Neural cell (in vitro differentiated cells): ENCODE measurements at regions not wholly inside any gene's neighbourhood (a gene's known extent, or its start where the extent isn't known, plus 50 kb on each side); places are given as distances from the start of the nearest gene placed in this dataset.

ENCODE experiments used
- H2AFZ ChIP-seq: fragments of 200-600, 300-800 bp; sonication (generic), shearing (Covaris generic); 2 replicates; pipeline ENCODE4 v1.6.0; 2014; ENCODE audit warnings: low read depth, mild to moderate bottlenecking, antibody characterized with exemption, low read length, moderate library complexity
- H3F3A ChIP-seq: fragments of 200-600 bp; shearing (Covaris generic); 2 replicates; pipeline ENCODE4 v1.6.1; 2016; ENCODE audit warnings: mild to moderate bottlenecking, moderate library complexity, mixed read lengths, antibody characterized with exemption, low read length; ENCODE audit not compliant: insufficient read depth, poor library complexity, severe bottlenecking
- H3K27ac ChIP-seq: fragments of 200-600, 300-800 bp; sonication (generic), shearing (Covaris generic); 2 replicates; pipeline ENCODE4 v1.5.1; 2014; ENCODE audit warnings: mild to moderate bottlenecking, low read length, moderate library complexity
- H3K27me3 ChIP-seq: fragments of 300-800, 200-600 bp; sonication (generic), shearing (Covaris generic); 2 replicates; pipeline ENCODE4 v1.6.0; 2014; ENCODE audit warnings: mild to moderate bottlenecking, low read depth, low read length, moderate library complexity; ENCODE audit not compliant: insufficient read depth
- H3K36me3 ChIP-seq: fragments of 300-800, 200-600 bp; sonication (generic), shearing (Covaris generic); 2 replicates; pipeline ENCODE4 v1.5.1; 2014; ENCODE audit warnings: mild to moderate bottlenecking, antibody characterized with exemption, low read length, moderate library complexity; ENCODE audit not compliant: insufficient read depth
- H3K4me2 ChIP-seq: fragments of 300-800, 200-600 bp; sonication (generic), shearing (Covaris generic); 2 replicates; pipeline ENCODE4 v1.6.0; 2014; ENCODE audit warnings: mild to moderate bottlenecking, low read length
- H3K4me3 ChIP-seq: fragments of 300-800, 200-600 bp; sonication (generic), shearing (Covaris generic); 2 replicates; pipeline ENCODE4 v1.5.1; 2014; ENCODE audit warnings: mild to moderate bottlenecking, low read length, moderate library complexity
- H3K79me2 ChIP-seq: fragments of 200-600 bp; shearing (Covaris generic); replicated peaks from 2 replicates; pipeline ENCODE4 v1.6.0; 2014; ENCODE audit warnings: mild to moderate bottlenecking, low read length, moderate library complexity; ENCODE audit not compliant: insufficient read depth
- H3K9ac ChIP-seq: fragments of 300-800, 200-600 bp; sonication (generic), shearing (Covaris generic); 2 replicates; pipeline ENCODE4 v1.6.1; 2016; ENCODE audit warnings: mild to moderate bottlenecking, low read length, mixed read lengths
- H3K9me2 ChIP-seq: fragments of 200-600 bp; shearing (Covaris generic); 2 replicates; pipeline ENCODE4 v1.6.1; 2016; ENCODE audit warnings: mild to moderate bottlenecking, low read length, mixed read lengths; ENCODE audit not compliant: insufficient read depth
- H3K9me3 ChIP-seq: fragments of 200-600, 300-800 bp; sonication (generic), shearing (Covaris generic); 2 replicates; pipeline ENCODE4 v1.6.1; 2016; ENCODE audit warnings: mild to moderate bottlenecking, mixed run types, low read length, moderate library complexity, mixed read lengths
- H4K20me1 ChIP-seq: fragments of 200-600 bp; shearing (Covaris generic); 2 replicates; pipeline ENCODE4 v1.6.1; 2016; ENCODE audit warnings: mild to moderate bottlenecking, mixed run types; ENCODE audit not compliant: insufficient read depth
- EP300 ChIP-seq: fragments of 450-650 bp; conservative IDR thresholded peaks from 2 replicates; pipeline ENCODE4 v1.6.1; 2014; ENCODE audit warnings: antibody characterized with exemption, mild to moderate bottlenecking, moderate library complexity; ENCODE audit not compliant: poor library complexity, severe bottlenecking
- EZH2 ChIP-seq: fragments of 200-600, 300-800 bp; shearing (Covaris generic), sonication (generic); IDR thresholded peaks from 2 replicates; pipeline ENCODE4 v1.6.1; 2014; ENCODE audit warnings: antibody characterized with exemption, low read length, borderline replicate concordance, mild to moderate bottlenecking; ENCODE audit not compliant: insufficient read depth, poor library complexity, severe bottlenecking
- MXI1 ChIP-seq: fragments of 450-650 bp; conservative IDR thresholded peaks from 2 replicates; pipeline ENCODE4 v1.6.1; 2014; ENCODE audit warnings: antibody characterized with exemption, mild to moderate bottlenecking; ENCODE audit not compliant: poor library complexity, severe bottlenecking
- POLR2AphosphoS5 ChIP-seq: IDR thresholded peaks from 2 replicates; pipeline ENCODE4 v1.6.1; 2012
- RAD21 ChIP-seq: fragments of 450-650 bp; conservative IDR thresholded peaks from 2 replicates; pipeline ENCODE4 v1.6.1; 2014; ENCODE audit warnings: antibody characterized with exemption, mild to moderate bottlenecking, moderate library complexity
- SMC3 ChIP-seq: fragments of 450-650 bp; conservative IDR thresholded peaks from 2 replicates; pipeline ENCODE4 v1.6.1; 2014; ENCODE audit warnings: antibody characterized with exemption, mild to moderate bottlenecking, moderate library complexity; ENCODE audit not compliant: poor library complexity
- TAF1 ChIP-seq: IDR thresholded peaks from 2 replicates; pipeline ENCODE4 v1.6.1; 2012; ENCODE audit warnings: low read depth
- TF ChIP-seq, protein P1 (sequence below): fragments of 450-650 bp; IDR thresholded peaks from 2 replicates; pipeline ENCODE4 v1.5.1; 2014; ENCODE audit warnings: antibody characterized with exemption, mild to moderate bottlenecking, moderate library complexity; ENCODE audit not compliant: poor library complexity, severe bottlenecking
- TF ChIP-seq, protein P2 (sequence below): IDR thresholded peaks from 2 replicates; pipeline ENCODE4 v1.6.1; 2012; ENCODE audit warnings: borderline replicate concordance

DNA sequence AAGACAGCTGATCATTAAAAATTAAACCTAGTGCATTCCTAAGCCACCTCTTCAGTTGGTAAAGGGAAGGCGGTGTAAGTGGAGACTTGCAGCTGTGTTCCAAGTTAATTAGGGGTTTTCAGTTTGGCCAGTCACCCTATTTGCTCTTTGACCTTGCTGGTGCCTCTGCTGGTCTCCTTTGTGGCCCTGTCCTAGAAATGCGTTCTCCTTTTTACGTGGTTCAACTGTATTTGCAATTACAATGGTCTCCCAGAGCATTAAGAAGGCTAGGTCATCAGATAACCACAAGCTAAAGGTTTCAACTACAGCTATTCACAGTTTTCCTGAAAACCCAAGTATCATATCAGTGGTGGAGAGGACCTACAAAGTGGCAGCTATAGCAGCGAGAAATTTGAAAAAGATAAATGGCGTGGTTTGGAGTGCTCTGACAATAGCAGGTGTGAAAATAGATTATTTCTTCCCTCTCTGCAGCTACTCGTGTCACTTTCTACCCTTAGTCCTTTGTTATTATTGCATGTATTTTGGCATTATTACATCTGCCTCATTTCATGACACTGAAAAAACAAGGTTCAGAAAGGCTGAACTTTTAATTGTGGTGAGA, 203.5 kb upstream of the TBC1D5 start:
- no peaks in the 10 kb centered on the region for H4K20me1 ChIP-seq
- H3K9me2 ChIP-seq = no peaks in the 10 kb centered on the region
- no peaks in the 10 kb centered on the region for H3K36me3 ChIP-seq
- TF ChIP-seq EP300 = no peak
- TF ChIP-seq RAD21 = no peak
- TF ChIP-seq, protein P1, sequence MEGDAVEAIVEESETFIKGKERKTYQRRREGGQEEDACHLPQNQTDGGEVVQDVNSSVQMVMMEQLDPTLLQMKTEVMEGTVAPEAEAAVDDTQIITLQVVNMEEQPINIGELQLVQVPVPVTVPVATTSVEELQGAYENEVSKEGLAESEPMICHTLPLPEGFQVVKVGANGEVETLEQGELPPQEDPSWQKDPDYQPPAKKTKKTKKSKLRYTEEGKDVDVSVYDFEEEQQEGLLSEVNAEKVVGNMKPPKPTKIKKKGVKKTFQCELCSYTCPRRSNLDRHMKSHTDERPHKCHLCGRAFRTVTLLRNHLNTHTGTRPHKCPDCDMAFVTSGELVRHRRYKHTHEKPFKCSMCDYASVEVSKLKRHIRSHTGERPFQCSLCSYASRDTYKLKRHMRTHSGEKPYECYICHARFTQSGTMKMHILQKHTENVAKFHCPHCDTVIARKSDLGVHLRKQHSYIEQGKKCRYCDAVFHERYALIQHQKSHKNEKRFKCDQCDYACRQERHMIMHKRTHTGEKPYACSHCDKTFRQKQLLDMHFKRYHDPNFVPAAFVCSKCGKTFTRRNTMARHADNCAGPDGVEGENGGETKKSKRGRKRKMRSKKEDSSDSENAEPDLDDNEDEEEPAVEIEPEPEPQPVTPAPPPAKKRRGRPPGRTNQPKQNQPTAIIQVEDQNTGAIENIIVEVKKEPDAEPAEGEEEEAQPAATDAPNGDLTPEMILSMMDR = no peak
- no peak for TF ChIP-seq SMC3
- TF ChIP-seq EZH2 = no peak
- no peak for TF ChIP-seq POLR2AphosphoS5
- TF ChIP-seq TAF1 = no peak
- TF ChIP-seq MXI1 = no peak
- TF ChIP-seq, protein P2, sequence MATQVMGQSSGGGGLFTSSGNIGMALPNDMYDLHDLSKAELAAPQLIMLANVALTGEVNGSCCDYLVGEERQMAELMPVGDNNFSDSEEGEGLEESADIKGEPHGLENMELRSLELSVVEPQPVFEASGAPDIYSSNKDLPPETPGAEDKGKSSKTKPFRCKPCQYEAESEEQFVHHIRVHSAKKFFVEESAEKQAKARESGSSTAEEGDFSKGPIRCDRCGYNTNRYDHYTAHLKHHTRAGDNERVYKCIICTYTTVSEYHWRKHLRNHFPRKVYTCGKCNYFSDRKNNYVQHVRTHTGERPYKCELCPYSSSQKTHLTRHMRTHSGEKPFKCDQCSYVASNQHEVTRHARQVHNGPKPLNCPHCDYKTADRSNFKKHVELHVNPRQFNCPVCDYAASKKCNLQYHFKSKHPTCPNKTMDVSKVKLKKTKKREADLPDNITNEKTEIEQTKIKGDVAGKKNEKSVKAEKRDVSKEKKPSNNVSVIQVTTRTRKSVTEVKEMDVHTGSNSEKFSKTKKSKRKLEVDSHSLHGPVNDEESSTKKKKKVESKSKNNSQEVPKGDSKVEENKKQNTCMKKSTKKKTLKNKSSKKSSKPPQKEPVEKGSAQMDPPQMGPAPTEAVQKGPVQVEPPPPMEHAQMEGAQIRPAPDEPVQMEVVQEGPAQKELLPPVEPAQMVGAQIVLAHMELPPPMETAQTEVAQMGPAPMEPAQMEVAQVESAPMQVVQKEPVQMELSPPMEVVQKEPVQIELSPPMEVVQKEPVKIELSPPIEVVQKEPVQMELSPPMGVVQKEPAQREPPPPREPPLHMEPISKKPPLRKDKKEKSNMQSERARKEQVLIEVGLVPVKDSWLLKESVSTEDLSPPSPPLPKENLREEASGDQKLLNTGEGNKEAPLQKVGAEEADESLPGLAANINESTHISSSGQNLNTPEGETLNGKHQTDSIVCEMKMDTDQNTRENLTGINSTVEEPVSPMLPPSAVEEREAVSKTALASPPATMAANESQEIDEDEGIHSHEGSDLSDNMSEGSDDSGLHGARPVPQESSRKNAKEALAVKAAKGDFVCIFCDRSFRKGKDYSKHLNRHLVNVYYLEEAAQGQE = no peak
- no peak overlapping the region for H3K9ac ChIP-seq
- no peaks in the 10 kb centered on the region for H3K9me3 ChIP-seq
- no peak overlapping the region for H2AFZ ChIP-seq
- H3K4me3 ChIP-seq = no peak overlapping the region
- H3K4me2 ChIP-seq = no peak overlapping the region
- H3K79me2 ChIP-seq = no peaks in the 10 kb centered on the region
- no peak overlapping the region for H3K27ac ChIP-seq
- no peaks in the 10 kb centered on the region for H3K27me3 ChIP-seq
- no peaks in the 10 kb centered on the region for H3F3A ChIP-seq

DNA sequence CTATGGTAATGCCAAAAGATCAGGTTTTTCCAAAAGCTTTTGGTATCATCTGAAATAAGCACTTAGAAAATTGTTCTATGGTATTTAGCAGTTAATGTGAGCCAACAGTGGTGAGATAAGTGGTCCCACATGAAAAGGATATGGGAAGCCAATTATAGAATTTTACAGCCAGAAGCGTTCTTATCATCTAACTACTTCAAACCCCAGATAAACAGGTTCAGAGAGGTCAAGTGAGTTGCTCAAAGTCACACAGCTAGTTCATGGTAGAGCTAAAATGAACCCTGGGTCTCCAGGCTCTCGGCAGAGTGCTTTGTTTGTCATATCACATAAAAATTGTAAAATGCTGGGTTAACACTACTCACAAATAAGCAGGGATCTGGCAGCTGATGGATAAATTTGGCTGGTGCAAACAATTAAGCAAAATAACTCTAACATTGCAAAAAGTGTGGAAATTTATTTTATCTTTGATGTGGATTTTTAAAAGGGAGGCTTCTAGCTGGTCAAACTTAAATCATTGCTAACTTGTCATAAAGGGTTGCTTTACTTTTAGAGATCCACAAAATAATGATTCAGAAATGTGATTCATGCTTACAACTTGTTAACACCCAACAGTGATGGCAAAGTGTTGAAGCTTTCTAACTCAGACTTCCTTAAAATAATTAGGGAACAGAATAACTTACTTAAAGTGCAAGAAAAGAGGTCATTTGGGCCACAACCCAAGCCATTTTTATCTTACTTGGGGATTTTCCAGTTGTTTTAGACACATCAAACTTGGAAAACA, 202.8 kb upstream of the TBC1D5 start:
- no peaks in the 10 kb centered on the region for H3K79me2 ChIP-seq
- H3K4me2 ChIP-seq = no peak overlapping the region
- no peaks in the 10 kb centered on the region for H3F3A ChIP-seq
- no peak overlapping the region for H3K9ac ChIP-seq
- H3K4me3 ChIP-seq = no peak overlapping the region
- H2AFZ ChIP-seq = no peak overlapping the region
- no peaks in the 10 kb centered on the region for H3K27me3 ChIP-seq
- no peaks in the 10 kb centered on the region for H4K20me1 ChIP-seq
- H3K9me2 ChIP-seq = no peaks in the 10 kb centered on the region
- H3K9me3 ChIP-seq = no peaks in the 10 kb centered on the region
- TF ChIP-seq, protein P2 = no peak
- TF ChIP-seq EP300 (no peak), SMC3 (no peak), RAD21 (no peak), TAF1 (no peak), POLR2AphosphoS5 (no peak), MXI1 (no peak), EZH2 (no peak)
- TF ChIP-seq, protein P1 = no peak
- no peak overlapping the region for H3K27ac ChIP-seq
- no peaks in the 10 kb centered on the region for H3K36me3 ChIP-seq
